SH-SY5Y (cell line): ENCODE measurements at regions not wholly inside any gene's neighbourhood (a gene's known extent, or its start where the extent isn't known, plus 50 kb on each side); places are given as distances from the start of the nearest gene placed in this dataset.

Experiments
- GATA2 ChIP-seq: IDR thresholded peaks from 2 replicates; pipeline ENCODE4 v1.6.1; 2011; ENCODE audit warnings: mild to moderate bottlenecking, low read depth, low read length
- GATA3 ChIP-seq: IDR thresholded peaks from 2 replicates; pipeline ENCODE4 v1.6.1; 2011; ENCODE audit warnings: low read depth, mild to moderate bottlenecking, low read length, moderate library complexity

- TF ChIP-seq GATA2 (no peak), GATA3 (no peak)
Observed at GRCh38 chr15:31434588-31435260, 108.1 kb downstream of the KLF13 start.
